Stimulated activated CD4-positive, alpha-beta T cell treated with anti-CD3 and anti-CD28 coated beads, Interleukin-4, amount 100 ng/mL, for 4 hours (primary cell): ENCODE measurements at regions not wholly inside any gene's neighbourhood (a gene's known extent, or its start where the extent isn't known, plus 50 kb on each side); places are given as distances from the start of the nearest gene placed in this dataset.

Experiments
- DNase-seq, 2 experiments: peaks; one replicate each; pipeline ENCODE4 v3.0.0-alpha.2; 2020

DNA sequence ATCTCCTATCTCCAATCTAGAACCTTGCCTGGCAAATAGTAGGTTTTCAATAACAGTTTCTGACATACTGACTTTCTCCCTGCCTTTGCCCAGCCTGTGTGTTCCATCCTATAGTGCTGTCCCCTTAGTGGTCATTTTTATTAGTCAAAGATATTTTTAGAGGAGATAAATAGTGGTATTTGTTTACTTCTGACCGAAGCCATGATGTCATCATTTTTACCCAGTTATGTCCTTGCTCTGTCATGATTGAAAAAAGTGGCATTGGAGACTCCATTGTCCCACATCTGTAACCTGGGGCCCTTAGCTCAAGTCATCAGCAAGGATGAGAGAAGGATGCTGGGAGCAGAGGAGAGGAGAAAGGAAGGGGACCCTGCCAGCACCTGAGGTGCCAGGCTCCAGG lies 80.6 kb upstream of the ATP2B2 start:
- DNase-seq, result no peak

DNA sequence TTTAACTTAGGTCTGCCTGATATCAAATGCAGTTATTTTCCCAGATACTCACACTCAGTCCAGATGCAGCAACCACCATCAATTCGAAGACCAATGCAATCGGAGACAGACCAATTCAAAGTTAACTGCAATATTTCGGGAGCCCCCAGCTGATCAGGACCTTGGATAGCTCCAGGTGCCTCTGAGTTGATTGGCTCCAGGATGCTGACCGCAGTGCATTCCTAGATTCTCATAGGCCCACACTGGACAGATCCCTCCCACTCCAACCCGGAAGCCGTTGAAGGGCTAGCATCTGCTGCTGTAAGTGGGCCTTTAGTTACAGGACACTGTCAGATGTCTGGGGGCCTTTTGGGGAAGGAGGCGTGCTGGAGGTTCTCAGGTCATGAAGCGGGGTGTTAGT lies 89.5 kb upstream of the ATP2B2 start:
- DNase-seq, result peak in 1 of 2 experiments; percentile 35

DNA sequence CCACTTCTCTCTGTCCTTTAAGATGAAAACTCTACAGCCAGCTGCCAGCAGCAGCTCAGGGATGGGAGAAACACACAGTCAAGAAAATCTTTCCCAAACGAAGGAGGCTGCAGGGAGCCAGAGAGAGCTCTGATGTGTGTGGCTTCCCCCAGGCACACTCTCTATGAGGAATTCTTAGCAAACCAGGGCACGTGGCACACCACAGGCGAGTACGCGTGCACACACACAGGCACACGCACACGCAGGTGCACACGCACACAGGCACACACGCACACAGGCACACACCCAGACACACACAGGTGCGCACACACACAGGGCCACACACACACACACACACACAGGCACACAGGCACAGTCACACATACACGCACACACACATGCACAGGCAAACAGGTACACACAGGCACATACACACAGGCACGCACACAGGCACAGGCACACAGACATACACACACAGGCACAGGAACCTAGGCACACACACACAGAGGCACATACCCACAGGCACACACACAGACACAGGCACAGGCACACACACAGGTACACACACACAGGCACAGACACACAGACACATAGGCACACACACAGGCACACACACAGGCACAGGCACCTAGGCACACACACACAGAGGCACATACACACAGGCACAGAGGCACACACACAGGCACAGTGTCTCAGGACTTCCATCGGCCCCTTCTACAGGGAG lies 91.5 kb upstream of the ATP2B2 start:
- DNase-seq, result no peak

DNA sequence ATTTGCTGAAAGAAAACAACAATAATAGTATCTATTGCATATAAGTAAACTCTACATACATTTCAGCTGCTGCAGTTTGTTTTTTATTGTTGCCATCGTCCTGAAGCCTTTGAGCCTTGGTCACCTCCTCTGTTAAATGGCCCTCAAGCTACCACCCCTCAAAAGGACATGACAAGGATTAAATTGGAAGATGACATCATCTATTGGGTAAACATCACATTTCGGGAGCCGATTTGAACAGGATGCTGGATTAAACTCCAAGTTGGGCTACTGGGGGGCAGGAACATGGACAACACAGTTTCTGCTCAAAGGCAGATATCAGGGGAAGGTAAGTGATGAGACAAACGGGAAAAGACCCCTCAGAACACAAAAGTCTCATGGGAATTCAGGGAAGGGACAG lies 92.3 kb upstream of the ATP2B2 start:
- no peak for DNase-seq

DNA sequence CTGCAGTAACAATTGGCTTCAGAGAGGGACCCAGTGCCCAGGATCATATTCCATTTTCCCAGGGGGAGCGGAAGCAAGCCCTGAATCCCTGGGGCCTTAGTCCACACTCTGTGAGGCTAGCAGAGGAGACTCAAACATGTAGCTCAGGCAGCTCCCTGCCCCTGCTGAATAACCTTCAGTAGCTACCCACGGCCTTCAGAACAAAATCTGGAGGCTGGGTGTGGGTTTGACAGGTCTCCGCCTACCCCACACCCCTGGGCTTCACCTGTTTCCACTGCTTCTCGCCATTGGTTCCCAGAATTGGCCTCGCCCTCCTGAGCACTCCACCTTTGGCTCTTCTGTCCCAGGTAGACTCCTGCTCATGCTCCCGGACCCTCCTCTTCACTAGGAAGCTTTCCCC lies 93.6 kb upstream of the ATP2B2 start:
- no peak for DNase-seq

DNA sequence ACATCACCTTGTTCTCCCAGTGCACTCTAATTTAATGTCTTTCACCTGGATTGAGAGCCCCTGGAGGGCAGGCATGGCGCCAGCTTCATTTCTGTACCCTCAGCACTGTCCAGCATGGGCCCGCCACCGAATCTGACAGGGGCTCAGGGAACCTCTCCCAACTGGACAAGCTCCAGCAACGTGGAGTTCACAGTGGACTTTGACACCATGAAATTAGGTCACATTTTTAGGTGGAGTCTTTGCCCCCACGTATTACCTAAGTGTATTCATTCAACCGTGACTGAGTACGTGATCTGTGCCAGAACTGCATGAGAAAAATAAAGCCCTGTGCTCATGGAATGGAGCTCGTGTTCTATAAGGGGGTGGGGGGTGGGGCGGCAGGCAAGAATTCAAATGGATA lies 94.1 kb upstream of the ATP2B2 start:
- DNase-seq, result no peak

DNA sequence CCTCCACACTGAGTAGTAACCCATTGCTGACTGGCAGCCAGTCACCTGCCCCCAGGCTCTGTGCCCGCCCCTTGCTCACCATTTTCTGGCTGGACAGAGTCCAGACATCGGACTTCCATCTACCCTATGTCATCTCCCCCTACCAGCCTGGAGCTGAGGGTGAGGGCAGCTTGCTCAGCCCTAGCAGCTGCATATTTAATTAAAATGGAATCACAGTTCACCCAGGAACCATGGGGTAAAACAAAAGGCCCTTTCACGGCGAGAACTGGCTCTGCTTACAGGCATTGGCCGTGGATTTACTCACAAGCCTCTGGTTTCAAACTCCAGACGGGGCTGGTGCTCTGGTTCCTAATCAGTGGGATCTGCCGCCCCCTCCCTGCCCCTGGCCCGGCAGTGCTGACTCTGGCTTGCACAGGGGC lies 94.9 kb upstream of the ATP2B2 start:
- DNase-seq, result no peak

DNA sequence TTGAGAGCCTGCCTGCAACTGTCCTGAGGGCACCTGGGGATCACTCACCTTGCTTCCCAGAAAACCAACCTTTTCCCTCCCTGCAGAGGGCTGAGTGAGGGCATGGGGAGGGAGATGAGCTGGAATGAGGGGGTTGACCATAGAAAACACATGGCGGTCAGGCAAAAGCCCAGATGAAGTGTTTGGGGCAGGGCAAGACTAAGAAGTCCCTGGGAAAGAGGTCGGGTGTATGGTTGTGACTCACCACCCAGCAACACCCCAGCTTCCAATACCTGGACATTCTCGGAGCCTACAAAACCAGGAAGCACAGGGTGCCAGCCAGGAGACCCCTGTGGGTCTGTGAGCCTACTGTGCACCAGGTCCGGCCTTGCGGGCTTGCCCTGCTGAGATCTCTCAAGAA lies 95.3 kb upstream of the ATP2B2 start:
- DNase-seq, result no peak

DNA sequence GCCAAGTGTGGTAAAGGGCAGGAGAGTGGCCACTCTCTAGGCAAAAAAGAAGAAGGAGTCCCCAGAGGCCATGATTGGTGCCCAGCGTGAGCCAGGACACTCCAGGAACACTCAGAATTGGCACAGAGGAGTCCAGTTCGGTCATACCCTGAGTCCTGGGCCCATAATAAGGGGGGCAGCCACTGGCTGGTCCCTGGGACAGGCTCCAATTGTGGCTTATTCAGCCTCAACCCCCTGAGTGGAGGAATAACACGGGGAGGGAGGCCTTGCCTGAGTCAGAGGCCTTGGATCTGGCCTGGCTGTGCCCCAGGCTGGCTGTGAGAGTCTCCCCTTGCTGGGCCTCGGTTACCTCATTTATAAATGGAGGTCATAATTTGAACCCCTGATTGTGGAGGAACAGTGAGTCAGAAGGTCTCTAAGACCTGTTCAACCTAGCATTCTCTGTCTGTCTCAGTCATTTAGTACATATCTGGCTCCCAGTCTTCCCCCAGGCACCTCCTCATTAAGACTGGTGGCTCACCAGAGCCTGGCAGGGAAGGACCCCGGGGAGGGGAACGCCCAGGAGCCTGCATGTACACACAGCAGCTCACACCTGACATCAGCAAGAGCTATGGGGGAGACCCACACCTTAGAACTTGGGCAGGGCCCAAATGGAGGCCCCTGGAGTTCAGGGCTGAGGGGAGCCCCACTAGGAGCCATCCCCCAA lies 95.9 kb upstream of the ATP2B2 start:
- DNase-seq, result no peak

DNA sequence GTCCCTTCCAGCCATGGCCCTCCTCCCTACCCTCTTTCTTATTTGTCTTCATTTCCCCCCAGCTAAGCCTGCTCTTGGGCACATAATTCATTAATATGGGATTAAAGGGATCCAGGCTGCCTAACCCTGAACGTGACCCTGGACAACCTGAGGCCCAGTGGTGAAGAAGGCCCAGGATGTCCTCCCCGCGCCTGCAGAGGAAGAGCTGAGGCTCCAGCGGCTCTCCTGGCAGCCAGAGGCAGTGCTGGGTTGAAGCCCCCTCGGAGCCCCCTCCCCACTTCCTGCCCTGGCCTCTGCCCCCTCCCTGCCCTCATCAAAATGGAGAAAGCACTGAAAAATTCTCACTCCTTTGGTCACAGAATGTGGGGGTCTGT lies 96.5 kb upstream of the ATP2B2 start:
- no peak for DNase-seq

DNA sequence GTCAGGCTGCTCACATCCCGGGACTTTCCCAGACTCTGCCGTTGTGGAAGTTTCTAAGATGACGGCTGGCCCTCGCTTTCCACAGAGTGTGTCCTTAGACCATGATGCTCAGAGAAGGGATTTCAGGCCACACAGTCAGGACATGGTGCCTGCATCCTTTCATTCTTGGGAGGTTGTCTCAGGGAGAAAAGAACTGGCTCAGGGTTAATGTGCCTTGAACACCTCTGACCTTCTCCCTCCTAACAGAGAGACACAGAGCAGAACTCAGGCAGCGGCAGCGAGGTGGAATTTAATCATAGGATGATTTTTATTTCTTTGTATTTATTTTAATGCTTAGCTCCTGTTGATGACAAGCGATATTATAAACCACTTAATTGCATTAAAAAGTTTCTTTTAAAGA lies 96.9 kb upstream of the ATP2B2 start:
- no peak for DNase-seq

DNA sequence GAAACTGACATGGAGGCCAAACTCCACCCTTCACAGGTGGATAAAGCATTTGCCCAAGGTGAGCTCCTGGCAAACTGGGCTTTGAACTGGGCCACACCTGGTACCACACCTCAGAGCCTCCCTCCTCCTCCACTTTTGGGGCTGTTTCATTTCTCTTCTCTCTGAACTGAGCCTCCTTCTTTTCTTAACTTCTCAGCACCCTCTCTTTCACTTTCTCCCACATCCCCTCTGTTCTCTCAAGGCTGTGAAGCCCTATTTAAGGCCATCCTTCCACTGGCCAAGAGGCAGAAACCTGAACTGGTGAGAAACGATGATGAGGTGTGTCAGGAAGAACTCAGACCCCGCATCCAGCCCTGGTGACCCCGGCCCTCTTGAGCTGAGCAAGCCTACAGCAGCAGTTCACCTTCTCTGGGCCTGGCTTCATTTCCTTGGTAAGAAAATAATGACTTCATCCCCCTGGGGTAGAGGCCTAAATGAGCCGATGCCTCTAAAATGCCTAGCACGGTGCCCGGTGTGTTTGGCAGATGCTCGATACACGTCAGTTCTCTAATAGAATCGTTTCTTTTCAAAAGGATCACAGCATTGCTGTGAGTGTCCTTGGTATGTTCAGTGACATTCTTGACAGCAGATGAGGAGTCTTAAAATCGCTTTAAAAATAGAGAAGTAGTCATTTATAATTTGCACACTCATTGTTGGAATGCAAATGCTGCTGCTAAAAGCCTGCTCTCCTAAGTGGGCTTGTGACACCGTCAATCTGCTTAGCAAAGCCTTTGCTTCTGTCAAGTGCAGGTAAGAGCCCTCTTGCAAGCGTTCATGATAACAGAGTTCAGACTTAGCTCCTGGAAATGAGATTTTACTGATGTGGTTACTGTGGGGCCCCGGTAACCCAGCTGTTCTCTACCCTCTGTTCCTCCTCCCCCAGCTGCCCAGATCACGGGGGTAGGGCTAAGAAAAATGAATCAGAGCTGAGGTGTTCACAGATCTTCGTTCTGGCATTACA lies 97.7 kb upstream of the ATP2B2 start:
- DNase-seq, result peak; percentile 43 to 66

DNA sequence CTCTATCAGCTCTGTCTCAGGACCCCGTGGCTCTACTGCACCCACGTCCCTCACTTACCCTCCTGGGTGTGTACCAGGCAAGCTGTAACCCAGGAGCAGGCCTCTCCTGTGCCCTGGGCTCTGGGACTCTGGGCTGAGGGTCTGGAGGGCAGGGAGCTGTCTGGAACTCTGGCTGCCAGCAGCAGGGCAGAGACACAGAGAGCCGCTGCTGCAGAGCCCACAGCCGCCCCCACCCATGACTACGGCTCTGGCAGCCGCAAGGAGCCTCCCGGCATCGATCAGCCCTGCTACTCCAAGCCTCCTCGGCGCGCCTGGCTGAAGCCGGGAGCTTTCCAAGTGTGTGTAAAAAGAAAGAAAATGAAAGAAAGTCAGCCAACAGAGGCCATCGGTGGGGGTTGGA lies 103.7 kb upstream of the ATP2B2 start:
- no peak for DNase-seq

DNA sequence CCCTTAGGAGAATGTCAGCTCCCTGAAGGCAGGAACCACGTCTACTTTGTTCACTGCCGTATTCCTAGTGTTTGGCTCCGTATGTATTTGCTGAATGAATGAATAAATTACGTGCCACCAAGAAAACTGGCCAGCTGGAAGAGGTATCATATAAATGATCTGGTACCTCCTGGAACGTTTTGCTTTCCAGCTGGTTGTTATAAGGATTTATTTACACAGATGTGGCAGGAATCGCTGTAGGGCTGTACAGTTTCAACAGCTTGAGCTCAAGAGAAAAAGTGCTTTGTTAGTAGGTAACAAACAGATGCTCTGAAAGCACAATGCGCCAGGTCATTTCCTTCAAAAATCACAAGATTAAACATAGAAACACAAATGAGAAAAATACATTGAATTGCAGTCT lies 108.8 kb upstream of the ATP2B2 start:
- no peak for DNase-seq

DNA sequence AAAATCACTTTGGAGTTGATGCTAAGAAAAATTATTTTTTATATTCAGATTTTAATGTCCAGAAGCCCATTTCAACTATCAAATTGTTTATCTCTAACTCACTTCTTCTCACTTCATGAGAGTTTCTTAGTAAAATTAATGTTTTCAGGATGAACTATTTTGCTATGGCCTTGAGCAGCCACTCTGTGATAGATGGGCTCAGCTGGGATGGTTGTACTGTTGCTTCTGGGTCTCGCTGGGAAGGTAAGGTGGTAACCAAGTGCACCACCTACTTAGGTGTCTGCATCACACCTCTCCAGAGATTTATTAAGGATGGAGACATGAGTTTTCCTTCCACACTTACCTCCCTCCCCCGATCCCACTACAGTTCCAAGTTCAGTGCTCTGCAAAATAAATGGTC lies 110.3 kb upstream of the ATP2B2 start:
- DNase-seq, result no peak

DNA sequence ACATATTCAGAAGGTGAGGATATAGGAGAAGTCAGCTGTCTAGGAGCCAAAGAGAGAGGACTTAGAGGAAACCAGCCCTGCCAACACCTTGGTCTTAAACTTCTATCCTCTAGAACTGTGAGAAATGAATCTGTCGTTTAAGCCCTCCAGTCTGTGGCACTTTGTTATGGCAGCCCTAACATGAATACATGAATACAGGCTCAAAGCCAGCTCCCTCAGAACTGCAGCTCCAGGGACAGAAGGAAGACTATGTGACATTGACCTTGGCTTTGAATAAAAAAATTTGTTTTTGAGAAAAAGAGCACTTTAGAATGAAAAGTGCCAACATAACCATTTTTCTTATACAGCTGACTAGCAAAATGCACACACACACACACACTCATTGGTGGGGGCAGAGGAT lies 110.9 kb upstream of the ATP2B2 start:
- no peak for DNase-seq

DNA sequence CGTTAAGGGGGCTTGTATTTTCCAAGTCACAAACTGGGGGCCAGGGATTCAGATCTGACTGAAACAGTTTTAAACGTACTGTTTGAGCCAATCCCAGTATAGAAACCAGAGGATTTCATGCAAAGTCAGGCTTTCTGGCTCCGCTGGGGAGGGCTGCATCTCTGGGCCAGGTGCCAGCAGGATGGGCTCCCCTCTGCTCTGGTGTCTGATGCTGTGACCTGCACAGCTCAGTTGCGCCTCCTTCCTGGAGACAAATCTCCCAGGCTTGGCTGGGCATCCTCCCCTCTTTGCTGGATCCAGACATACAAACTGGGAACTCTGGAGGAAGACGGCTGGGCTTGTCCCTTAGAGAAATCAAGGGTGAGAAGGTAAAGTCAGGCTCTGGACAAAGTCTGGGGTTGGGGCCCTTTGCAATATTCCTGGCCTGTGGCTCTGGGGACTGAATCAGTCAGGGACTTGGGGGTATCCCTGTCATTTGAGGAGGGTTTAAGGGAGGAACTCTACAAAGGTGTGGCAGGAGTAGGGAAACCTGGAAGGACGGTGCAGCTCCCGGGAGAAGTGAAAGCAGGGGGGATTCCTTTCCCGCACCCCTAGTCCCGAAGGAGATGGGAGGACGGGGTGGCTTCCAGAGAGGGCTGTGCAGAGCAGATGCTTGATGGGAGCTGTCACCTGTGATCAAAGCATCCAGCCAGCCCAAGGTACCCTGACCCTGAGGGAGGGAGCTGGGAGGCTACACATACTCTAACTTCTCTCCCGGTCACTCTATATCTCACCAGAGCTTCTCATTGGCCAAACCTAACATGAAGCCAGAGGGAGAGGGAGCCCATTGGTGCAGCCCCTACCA lies 114.8 kb upstream of the ATP2B2 start:
- no peak for DNase-seq

DNA sequence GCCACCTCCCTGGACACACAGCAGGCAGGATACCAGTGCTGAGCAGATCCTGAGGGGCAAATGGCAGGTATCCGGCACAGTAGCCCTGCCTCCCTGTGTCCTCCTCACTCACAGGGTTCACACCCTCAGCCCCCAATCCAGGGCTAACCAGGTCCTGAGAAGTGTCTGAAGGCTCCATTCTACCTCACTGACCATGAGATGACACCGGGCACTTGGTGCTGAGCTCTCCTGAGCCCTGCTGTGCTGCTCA lies 115.4 kb upstream of the ATP2B2 start:
- DNase-seq, result no peak

DNA sequence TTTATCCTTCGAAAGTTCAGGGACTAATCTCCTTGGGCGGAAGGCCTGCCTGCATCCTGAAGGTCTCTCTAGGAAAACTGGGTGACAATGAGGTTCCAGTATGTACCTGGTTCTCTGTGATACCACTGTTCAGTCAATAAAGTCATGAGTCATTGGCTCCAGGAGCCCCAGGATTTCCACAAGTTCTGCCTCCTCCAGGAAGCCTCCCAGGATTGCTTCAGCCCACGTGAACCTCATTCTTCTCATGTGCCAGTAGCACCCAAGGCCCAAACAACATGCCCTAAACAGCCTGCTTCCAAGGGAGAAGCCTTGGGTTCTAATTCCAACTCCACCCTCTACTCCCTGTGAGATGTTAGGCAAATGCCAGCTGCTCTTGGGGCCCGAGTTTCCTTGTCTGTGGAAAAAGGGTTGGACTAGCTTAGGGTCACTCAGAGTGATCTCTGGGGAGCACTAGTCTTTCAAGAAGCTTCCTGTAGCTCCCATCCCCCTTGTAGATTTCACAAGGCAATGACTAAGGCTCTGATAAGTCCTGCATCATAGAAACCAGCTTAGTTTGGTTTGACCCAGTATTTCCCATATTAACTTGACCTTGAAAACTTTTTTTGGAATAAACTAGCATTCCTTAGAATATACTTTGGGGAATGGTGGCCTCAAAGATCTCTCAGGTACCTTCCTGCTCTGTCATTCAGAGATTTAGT lies 118.3 kb upstream of the ATP2B2 start:
- no peak for DNase-seq

DNA sequence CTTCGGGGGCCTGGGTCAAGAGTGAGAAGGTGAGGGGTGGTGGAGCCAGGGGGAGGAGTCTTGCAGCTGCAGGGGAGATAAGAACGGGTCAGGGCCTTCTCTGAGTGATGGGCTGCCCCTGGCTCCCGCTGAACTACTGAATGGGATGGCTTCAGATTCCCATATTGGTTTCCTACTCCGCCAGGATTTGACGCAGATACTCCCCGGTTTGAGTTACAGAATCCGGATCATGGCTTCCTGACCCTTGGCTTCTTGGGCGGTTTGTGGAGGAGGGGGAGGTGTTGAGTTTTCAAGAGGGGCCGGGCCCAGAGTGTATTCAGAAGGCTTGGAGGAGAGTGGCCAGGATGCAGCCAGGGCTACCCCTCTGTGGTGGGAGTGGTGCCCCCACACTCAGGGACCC lies 119.9 kb upstream of the ATP2B2 start:
- DNase-seq, result no peak

DNA sequence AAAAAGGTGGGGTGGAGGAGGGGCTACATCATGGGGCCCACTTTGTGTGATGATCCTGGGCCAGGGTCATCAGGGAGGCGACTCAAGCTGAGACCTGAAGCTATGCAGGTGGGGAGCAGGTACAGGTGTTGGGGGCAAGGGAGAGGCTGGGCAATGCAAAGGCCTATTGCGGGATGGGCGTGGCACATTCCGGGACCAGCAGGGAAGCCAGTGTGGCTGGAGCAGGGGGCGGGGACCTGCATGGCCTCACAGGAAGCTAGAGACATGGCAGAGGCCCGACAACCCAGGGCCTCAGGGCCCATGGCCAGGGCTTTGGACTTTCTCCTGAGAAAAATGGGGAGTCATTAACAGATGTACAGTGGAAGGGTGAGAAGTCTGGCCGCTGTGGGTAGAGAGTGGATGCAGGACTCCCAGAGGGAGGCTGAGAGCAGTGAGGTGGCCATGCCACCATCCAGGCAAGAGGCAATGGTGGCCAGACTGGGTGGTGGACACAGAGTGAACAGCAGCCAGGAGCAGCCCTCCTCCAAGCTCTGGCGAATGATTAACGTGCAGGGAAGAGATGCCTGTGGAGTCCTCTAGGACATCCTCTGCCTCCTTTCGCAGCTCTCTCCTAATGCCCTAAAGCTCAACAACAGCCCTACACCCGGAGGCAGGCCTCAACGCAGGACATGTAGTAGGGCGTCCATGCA lies 122.6 kb upstream of the ATP2B2 start:
- DNase-seq, result no peak
